ENCODE measurements at regions not wholly inside any gene's neighbourhood (a gene's known extent, or its start where the extent isn't known, plus 50 kb on each side); places are given as distances from the start of the nearest gene placed in this dataset.

DNA sequence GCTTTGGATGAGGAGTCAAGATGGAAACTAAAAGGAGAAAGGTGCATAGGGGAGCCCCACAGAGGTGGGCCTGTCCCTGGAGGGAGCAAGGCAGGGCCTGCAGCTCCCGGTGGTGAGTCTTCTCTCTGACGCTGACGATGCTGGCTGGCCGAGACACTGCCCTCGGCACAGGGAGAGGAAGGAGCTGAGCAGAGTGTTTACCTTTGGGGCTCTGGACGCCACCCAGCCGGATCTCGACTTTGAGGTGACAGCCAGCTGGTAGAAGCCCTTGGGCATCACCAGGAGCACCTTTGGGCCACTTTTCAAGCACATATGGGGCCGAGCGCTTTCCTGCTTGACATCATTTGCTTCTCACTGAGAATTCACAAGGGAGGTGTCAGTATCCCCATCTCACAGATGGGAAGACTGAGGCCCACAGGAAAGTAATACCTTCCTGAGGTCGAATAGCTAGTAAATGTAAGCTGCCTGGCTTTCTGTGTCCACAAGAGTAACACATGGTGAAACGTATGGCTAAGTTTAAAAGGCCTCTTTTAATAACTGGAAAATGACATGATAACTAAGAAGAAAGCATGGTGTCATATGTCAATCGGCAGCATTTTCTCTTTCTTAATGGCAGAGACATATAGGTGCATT lies 294.3 kb upstream of the TNRC6C start:
- no peak for DNase-seq (ENCODE audit: low read depth in 1 of 2, low spot score in 1 of 2)

DNA sequence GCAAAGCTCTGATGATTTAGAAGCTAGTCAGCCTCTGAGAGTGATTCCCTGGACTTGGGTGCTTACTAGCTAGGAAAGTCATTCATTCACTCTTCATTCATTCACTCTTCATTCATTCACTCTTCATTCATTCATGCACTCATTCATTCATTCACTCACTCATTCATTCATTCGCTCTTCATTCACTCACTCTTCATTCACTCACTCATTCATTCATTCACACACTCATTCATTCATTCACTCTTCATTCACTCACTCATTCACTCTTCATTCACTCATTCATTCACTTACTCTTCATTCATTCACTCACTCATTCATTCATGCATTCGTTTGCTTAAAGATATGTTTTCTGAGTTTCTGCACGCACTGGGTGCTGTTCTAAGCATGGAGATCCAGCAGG lies 292.7 kb upstream of the TNRC6C start:
- no peak for DNase-seq (ENCODE audit: low read depth in 1 of 2, low spot score in 1 of 2)

DNA sequence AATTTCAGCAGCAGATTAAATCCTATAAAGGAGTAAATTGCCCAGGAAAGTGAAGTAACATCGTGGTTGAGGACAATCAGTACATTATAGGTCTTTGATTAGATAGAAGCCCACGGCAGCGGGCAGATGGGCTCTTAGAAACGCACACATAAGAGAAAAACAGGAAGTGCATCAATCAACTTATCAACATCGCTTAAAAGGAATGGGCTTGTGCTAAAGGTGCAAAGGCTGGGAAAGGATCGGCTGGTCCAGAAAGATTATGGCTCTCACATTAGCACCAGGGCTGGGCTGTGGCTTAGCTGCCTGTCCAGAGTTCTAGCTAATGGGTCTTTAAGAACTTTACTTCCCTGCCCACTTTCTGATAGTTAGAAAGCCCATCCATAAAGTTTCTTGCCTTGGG lies 292.0 kb upstream of the TNRC6C start:
- no peak for DNase-seq (ENCODE audit: low read depth in 1 of 2, low spot score in 1 of 2)

DNA sequence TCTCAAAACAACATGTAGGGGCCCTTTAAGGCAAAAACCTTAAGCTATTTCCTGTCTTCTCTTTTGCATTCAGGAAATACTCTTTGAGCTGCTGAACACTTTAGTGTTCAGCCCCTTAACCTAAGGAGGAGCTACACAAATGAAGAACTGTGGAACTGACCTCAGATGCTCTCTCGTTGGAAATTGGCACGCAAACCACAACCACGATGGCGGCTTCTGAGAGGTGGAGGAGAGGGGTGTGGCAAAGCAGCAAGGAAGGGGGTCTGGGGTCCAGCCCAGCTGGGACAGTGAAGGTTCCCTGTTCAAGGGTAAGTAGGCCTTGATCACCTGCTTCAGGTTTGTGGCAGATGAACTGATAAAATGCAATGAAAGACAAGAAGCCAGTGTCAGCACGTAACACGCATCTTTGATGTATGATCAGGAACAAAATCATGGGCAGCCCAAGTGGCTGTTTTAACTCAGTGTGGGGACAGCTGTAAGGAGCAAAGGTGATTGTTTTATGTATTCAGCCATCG lies 291.6 kb upstream of the TNRC6C start:
- peak in 1 of 2 donors; percentile 34 for DNase-seq (ENCODE audit: low read depth in 1 of 2, low spot score in 1 of 2)

DNA sequence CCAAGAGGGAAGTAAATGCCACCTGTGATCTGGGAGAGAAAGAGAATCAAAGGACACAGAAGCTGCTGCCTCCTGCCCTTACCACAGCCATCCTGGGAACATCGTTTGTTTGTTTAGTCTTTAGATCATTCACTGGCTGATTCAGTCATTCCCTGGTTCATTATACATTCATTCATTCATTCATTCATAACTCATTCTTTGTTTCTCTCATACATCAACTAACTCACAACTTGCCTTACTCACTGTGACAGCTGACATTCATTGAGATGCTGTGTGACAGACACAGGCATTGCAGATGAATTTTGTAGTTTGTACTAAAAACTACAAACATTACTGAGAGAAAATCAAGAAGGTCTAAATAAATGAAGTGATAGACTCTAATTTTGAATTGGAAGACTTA lies 291.0 kb upstream of the TNRC6C start:
- no peak for DNase-seq (ENCODE audit: low read depth in 1 of 2, low spot score in 1 of 2)

DNA sequence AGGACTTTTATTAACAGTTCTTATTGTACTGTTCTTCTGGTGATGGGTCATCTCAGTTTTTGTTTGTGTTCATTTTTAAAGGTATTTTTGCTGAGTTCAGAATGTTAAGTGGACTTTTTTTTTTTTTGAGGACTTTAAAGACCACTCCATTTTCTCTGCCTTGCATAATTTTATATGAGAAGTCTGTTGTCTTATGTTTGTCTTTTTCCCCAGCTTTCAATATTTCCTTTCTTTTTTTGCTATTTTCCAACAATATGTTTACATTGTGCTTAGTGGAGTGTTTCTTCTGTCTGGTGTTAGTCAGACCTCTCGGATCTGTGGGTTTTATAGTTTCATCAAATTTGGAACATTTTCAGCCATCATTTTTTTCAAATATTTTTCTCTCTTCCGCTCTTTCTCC lies 290.0 kb upstream of the TNRC6C start:
- no peak for DNase-seq (ENCODE audit: low read depth in 1 of 2, low spot score in 1 of 2)

DNA sequence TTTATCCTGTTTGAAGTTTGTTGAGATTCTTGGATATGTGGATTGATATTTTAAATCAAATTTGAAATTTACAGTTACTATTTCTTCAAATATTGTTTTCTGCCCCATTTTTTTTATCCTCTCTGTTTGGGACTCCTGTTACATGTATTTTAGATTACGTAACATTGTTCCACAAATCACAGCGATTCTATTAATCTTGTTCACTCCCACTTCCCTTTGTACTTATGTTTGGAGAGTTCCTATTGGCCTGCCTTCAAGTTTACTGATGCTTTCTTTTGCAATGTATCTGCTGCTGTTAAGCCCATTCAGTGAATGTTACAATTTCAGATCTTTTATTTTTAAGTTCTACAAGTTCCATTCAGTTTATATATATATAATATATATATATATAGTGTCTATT lies 288.3 kb upstream of the TNRC6C start:
- DNase-seq (ENCODE audit: low read depth in 1 of 2, low spot score in 1 of 2) = no peak

DNA sequence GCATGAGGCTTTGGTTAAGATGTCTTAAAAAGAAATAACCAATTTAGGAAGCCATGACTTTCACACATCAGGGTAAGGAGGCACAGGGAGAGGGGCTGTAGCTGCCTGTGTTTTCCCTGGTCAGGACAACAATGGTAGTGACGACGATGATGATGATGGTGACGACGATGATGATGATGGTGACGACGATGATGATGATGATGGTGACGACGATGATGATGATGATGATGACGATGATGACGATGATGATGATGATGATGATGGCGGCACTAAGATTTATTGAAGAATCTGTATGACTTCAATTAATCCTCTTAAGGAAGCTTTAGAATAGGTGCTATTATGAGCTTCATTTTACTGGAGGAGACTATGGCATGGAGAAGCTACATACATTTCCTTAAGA lies 284.1 kb upstream of the TNRC6C start:
- DNase-seq (ENCODE audit: low read depth in 1 of 2, low spot score in 1 of 2) = no peak

DNA sequence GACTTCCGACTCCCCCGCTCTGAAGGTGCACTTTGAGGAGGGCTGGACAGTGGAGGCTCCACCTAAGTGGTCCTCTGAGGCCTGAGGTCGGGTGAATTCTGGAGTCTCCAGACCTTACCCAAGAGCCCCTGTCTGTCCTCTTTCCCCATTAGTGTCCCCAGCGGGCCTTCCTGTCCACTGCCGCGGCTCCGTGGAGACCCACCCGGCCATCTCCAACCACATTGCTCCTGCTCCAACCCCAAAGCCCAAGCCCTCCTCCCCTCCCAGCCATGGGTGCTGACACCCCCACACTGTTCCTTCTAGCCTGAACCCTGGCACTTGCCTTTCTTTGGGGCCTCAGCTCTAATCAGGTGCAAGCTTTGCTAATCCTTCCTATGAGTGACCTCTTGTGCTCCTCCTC lies 283.1 kb upstream of the TNRC6C start:
- no peak for DNase-seq (ENCODE audit: low read depth in 1 of 2, low spot score in 1 of 2)

DNA sequence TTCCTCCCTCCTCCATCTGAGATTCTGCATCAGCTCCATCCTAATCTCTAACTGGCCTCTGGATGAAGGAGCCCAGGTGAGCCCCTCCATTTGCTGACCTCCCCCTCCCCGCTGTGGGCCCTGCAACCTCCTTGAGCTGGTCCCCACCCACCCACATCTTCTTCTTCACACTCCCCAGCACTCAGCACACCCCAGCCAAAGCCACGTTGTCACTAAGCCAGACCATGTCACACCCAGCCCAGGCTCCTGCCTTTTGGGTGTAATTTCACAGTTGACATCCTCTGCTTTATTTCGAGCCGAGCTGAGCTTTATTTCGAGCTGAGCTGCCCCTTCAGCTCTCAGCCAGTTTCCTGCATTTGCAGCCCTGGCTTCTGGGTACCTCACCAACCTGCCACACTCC lies 282.7 kb upstream of the TNRC6C start:
- DNase-seq (ENCODE audit: low read depth in 1 of 2, low spot score in 1 of 2) = no peak

DNA sequence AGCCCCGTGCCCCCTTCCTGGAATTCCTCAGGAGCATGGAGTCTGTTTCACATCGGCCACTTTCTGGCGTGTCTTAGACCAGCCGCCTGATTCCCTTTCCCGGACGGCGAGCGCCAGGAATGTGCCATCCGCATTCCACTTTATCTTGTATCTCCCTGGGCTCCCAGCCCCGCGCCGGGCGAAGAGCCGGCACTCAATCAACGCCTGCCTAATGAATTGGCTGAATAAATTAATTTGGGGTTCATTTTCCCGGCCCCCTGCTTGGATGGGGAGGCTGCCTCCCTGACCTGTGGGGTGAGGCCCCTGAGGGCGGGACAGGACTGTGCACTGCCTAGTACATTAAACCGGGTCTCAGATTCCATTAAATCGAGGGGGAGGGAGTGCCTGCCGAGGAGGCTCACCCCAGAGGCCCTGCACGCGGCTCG lies 282.3 kb upstream of the TNRC6C start:
- DNase-seq (ENCODE audit: low read depth in 1 of 2, low spot score in 1 of 2) = no peak

DNA sequence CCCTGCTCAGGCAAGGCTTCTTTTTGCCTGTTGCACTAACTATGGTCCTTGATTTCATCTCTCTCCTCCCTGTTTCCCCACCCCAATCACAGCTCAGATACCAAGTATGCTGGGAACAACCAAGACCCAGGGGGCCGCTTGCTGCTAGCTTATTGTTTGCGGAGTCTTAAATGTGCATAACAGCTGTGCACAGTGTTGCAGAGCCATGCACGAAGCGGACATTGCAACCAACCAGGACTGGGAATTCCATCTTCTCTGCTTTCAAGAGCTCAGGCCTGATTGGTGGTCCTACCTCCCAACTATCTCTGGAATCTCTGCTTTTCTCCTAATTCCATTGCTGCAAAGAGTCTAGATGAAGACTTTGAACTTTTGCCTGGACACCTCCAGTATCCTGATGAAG lies 281.3 kb upstream of the TNRC6C start:
- no peak for DNase-seq (ENCODE audit: low read depth in 1 of 2, low spot score in 1 of 2)

DNA sequence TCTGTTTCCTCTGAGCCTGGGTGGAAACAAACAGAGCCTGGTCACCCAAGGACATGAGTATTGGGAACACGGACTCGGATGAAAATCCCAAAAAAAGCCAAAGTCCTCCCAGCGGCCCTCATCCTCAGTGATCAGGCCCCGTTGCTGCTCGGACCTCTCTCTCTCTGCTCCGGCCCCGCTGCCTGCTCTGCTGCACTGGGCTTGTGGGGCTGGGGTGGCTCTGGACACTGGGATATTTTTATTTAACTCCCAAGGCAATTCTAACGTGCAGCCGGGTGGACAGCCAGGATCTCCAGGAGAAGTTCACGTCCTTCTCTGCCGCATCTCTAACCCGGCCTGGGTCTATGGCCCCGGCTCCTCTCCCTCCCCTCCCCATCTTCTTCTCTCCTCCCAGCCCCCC lies 280.9 kb upstream of the TNRC6C start:
- DNase-seq (ENCODE audit: low read depth in 1 of 2, low spot score in 1 of 2) = no peak

DNA sequence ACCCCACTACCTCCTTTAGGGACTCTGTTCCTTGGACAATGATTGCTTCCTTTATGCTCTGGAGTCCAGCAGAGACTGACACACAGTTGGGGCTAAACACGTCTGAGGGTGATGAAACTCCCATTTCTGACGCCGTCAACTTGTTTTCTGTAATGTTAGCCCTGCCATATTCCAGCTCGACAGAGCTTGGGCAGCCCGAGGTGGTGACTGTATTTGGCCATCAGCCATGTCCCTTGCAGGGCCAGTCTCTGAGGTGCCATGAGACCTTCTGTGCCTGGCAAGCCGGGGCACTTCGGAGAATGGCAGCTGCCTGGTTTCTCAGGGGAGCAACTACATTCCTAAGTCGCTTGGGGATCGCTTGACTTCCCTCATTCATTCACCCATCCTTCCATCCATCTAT lies 278.9 kb upstream of the TNRC6C start:
- DNase-seq (ENCODE audit: low read depth in 1 of 2, low spot score in 1 of 2) = no peak

DNA sequence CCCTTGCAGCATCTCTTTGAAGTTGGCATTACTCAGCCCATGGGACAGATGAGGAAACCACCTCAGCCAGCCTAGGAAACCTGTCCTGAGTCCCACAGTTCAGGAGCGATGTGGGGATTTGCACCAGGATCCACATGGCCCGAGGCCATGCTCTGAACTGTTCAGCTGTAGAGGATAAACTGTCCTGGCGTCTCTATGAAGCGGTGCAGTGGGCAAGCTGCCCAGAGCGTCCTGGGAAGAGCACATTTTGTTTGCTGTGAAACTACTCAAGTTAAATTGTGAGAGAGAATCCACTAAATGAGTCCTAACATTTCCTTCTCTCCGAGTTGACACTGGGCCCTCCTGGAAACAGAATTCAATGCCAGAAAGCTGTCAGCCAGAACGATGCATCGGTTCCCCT lies 276.6 kb upstream of the TNRC6C start:
- no peak for DNase-seq (ENCODE audit: low read depth in 1 of 2, low spot score in 1 of 2)

DNA sequence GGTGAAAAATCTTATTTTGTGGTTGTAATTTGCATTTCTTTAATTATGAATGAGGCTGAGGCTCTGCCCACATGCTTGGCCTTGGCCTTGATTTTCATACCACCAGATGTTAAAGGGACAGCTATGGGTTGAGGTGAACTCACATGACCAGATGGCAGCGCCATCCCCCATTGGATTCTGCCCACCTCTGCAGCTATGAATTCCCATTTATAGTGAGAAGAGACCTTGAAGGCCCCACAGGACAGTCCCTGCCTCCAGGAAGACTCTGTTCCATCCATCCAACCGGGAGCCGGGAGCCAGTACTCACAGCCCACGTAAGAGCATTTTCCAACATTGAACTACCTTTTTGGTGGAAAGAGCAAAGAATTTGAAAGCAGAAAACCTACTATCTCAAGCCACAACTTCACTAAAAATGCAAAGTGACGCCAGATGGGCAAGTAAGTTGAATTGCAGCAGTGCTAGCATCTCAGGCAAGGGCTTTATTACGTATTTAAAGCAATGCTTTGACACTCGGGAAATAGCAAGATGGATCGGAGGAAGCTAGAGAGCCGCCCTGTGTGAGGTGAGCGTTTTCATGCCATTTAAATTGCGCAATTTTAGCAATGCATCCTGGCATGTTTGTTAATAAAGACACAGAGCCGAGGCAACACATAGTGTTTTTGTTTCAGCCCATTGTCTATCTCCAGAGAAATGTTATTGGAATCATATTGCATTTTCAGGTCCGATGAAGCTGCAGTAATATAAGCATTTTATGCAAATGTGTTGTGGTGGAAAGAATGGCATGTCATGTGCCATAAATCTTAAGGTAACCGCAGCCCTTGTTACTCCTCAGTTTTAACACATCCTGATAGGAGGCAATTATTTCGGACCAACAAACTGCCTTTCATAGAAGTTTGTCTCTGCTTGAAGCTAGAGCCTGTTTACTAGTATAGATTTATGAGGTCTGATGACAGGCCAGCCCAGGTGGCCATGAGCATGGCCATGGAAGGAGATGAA lies 273.4 kb upstream of the TNRC6C start:
- no peak for DNase-seq (ENCODE audit: low read depth in 1 of 2, low spot score in 1 of 2)

DNA sequence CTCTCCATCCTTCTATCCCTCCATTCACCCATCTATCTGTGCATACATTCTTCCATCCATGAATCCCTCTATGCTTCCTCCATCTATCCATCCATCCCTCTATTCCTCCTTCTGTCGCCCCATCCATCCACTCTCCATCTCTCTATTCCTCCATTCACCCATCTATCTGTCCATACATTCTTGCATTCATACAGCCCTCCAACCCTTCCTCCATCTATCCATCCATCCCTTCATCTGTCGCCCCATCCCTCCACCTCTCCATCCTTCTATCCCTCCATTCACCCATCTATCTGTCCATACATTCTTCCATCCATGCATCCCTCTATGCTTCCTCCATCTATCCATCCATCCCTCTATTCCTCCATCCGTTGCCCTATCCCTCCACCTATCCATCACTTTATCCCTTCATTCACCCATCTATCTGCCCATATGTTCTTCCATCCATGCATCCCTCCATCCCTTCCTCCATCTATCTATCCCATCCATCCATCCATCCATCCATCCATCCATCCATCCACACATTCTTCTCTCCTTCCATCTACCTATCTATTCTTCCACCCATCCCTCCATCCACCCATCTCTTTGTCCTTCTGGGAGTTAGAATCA lies 272.5 kb upstream of the TNRC6C start:
- DNase-seq (ENCODE audit: low read depth in 1 of 2, low spot score in 1 of 2) = no peak

DNA sequence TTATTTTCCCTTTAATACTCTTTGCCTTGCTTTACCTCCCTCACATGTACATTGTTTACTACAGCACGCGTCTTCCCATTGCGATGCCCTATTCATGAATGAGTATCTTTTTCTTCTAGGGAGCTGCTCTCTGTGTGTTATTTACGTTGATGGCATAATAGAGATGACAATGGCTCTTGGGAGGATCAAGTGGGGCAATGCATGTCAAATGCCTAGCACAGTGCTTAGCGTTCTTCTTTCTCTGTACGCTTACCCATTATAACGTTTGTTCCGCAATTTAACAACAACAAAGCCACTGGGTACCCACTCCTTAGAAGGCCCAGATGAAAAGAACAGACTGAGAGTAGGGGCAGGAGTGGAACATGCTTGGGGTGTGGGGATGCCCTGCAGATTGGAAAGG lies 271.6 kb upstream of the TNRC6C start:
- DNase-seq (ENCODE audit: low read depth in 1 of 2, low spot score in 1 of 2) = no peak

DNA sequence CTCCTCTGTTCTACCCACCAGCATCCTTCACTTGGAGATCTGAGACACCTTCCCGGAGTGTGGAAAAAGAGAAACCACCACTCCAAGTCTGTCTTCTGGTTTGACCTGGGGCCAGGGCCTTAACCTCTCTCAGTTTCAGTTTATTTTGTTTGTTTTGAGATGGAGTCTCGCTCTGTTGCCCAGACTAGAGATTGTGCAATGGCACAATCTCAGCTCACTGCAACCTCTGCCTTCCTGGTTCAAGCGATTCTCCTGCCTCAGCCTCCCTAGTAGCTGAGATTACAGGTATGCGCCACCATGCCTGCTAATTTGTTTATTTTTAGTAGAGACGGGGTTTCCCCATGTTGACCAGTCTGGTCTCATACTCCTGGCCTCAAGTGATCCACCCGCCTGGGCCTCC lies 271.1 kb upstream of the TNRC6C start:
- DNase-seq (ENCODE audit: low read depth in 1 of 2, low spot score in 1 of 2) = no peak

DNA sequence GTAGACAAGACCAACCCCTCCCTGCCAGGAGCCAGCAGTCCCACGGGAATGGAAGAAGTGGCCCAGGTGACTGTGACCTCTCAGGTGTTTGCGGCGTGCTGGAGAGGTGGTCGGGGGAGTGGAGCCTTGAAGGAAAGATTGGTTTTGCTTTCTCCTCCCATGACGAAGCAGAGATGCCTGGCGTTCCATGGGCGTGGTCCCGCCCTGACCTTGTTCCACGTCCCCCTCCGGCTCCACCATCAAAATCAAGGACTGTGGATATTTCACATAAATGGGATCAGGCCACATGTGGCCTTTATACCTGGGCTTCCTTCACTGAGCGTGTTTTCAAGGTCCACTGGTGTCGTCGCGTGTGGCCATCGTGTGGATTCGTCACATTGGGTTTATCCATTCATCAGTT lies 270.6 kb upstream of the TNRC6C start:
- no peak for DNase-seq (ENCODE audit: low read depth in 1 of 2, low spot score in 1 of 2)

DNA sequence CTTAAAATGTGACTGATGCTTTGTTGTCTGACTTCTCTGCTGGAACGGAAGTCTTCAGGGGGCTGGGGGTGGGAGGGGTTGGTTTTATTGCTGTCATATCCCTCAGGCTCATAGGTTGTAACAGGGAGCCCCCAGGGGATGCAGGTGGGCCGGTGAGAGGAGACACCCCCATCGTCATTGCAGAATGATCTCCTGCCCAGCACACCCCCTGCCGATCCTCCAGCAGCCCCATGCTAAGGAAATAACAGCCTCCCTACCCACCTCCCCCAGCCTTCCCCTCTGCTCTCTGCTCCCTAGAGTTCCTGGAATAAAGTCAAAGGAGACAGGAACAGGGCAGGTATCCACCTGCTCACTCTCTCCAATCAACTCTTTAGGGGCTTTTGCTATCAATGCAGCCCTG lies 270.1 kb upstream of the TNRC6C start:
- no peak for DNase-seq (ENCODE audit: low read depth in 1 of 2, low spot score in 1 of 2)
